ENCODE measurements at regions not wholly inside any gene's neighbourhood (a gene's known extent, or its start where the extent isn't known, plus 50 kb on each side); places are given as distances from the start of the nearest gene placed in this dataset.

- Histone ChIP-seq H3K9me3 (replicated peaks; ENCODE audit: control insufficient read depth, insufficient read depth, low read depth, low read length) (no peaks in the 10 kb centered on the region), H4K20me1 (replicated peaks; ENCODE audit: control insufficient read depth, insufficient read depth, low read length) (no peaks in the 10 kb centered on the region), H3K9me1 (ENCODE audit: control insufficient read depth, insufficient read depth, low read length) (no peaks in the 10 kb centered on the region), H2AFZ (ENCODE audit: low read depth, low read length) (no peak overlapping the region), H3K27ac (ENCODE audit: extremely low read depth, low read depth, low read length) (no peak overlapping the region), H3K79me2 (ENCODE audit: control insufficient read depth, insufficient read depth, low read length) (no peaks in the 10 kb centered on the region), H3K27me3 (ENCODE audit: control insufficient read depth in 2 of 2, insufficient read depth in 2 of 2, low read length in 2 of 2) (peaks cover 8 to 26% of the 10 kb centered on the region in 2 experiments; a peak in 3 of 5 replicates), H3K4me2 (ENCODE audit: insufficient read depth, low read length) (no peak overlapping the region), H3K36me3 (ENCODE audit: control insufficient read depth, insufficient read depth, low read length) (no peaks in the 10 kb centered on the region), H3K9ac (ENCODE audit: insufficient read depth in 1 of 2, low read depth in 2 of 2, low read length in 2 of 2) (no peak overlapping the region), H3K4me3 (no peak overlapping the region), H3K4me1 (replicated peaks in 1 of 2; ENCODE audit: control insufficient read depth in 2 of 2, insufficient read depth in 2 of 2, low read length in 2 of 2) (no peaks in the 10 kb centered on the region)
- intact Hi-C loops (cut with micrococcal nuclease), result no loop called here
- WGBS (ENCODE audit: insufficient coverage, low coverage, missing lambda C conversion rate), result 1% methylated on average over 6 of the region's 6 CpGs
- CTCF ChIA-PET (ENCODE audit: low intra/inter-chr PET ratio), result no interaction called here
- FAIRE-seq, result no peak
- in situ Hi-C loops (cut with MboI), result no loop called here
- no peak for DNase-seq (ENCODE audit: extremely low read depth in 1 of 4, low spot score in 3 of 4)
- POLR2A ChIA-PET, result no interaction called here
- ATAC-seq, result no peak
- BruUV-seq (replicated peaks), result no TSS peak
- TF ChIP-seq PREB (CRISPR knock-in tag; IDR thresholded peaks at IDR 0.05), result no peak
- no peak for TF ChIP-seq HNRNPK (IDR thresholded peaks at IDR 0.05; ENCODE audit: low read depth, low read length, poor library complexity, severe bottlenecking)
- TF ChIP-seq, protein P1, sequence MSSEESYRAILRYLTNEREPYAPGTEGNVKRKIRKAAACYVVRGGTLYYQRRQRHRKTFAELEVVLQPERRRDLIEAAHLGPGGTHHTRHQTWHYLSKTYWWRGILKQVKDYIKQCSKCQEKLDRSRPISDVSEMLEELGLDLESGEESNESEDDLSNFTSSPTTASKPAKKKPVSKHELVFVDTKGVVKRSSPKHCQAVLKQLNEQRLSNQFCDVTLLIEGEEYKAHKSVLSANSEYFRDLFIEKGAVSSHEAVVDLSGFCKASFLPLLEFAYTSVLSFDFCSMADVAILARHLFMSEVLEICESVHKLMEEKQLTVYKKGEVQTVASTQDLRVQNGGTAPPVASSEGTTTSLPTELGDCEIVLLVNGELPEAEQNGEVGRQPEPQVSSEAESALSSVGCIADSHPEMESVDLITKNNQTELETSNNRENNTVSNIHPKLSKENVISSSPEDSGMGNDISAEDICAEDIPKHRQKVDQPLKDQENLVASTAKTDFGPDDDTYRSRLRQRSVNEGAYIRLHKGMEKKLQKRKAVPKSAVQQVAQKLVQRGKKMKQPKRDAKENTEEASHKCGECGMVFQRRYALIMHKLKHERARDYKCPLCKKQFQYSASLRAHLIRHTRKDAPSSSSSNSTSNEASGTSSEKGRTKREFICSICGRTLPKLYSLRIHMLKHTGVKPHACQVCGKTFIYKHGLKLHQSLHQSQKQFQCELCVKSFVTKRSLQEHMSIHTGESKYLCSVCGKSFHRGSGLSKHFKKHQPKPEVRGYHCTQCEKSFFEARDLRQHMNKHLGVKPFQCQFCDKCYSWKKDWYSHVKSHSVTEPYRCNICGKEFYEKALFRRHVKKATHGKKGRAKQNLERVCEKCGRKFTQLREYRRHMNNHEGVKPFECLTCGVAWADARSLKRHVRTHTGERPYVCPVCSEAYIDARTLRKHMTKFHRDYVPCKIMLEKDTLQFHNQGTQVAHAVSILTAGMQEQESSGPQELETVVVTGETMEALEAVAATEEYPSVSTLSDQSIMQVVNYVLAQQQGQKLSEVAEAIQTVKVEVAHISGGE (CRISPR knock-in tag; IDR thresholded peaks at IDR 0.05), result no peak
- no peak for TF ChIP-seq STAG1 (CRISPR knock-in tag; IDR thresholded peaks at IDR 0.05; ENCODE audit: borderline replicate concordance)
- no peak for TF ChIP-seq PHF20 (IDR thresholded peaks at IDR 0.05; ENCODE audit: partially characterized antibody)
- TF ChIP-seq ZNF696 (CRISPR knock-in tag; conservative IDR thresholded peaks at IDR 0.05), result no peak
- no peak for TF ChIP-seq CEBPB (tag; IDR thresholded peaks at IDR 0.05)
- TF ChIP-seq, protein P2, sequence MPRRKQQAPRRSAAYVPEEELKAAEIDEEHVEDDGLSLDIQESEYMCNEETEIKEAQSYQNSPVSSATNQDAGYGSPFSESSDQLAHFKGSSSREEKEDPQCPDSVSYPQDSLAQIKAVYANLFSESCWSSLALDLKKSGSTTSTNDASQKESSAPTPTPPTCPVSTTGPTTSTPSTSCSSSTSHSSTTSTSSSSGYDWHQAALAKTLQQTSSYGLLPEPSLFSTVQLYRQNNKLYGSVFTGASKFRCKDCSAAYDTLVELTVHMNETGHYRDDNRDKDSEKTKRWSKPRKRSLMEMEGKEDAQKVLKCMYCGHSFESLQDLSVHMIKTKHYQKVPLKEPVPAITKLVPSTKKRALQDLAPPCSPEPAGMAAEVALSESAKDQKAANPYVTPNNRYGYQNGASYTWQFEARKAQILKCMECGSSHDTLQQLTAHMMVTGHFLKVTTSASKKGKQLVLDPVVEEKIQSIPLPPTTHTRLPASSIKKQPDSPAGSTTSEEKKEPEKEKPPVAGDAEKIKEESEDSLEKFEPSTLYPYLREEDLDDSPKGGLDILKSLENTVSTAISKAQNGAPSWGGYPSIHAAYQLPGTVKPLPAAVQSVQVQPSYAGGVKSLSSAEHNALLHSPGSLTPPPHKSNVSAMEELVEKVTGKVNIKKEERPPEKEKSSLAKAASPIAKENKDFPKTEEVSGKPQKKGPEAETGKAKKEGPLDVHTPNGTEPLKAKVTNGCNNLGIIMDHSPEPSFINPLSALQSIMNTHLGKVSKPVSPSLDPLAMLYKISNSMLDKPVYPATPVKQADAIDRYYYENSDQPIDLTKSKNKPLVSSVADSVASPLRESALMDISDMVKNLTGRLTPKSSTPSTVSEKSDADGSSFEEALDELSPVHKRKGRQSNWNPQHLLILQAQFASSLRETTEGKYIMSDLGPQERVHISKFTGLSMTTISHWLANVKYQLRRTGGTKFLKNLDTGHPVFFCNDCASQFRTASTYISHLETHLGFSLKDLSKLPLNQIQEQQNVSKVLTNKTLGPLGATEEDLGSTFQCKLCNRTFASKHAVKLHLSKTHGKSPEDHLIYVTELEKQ (CRISPR knock-in tag; IDR thresholded peaks at IDR 0.05), result no peak
- TF ChIP-seq, protein P3, sequence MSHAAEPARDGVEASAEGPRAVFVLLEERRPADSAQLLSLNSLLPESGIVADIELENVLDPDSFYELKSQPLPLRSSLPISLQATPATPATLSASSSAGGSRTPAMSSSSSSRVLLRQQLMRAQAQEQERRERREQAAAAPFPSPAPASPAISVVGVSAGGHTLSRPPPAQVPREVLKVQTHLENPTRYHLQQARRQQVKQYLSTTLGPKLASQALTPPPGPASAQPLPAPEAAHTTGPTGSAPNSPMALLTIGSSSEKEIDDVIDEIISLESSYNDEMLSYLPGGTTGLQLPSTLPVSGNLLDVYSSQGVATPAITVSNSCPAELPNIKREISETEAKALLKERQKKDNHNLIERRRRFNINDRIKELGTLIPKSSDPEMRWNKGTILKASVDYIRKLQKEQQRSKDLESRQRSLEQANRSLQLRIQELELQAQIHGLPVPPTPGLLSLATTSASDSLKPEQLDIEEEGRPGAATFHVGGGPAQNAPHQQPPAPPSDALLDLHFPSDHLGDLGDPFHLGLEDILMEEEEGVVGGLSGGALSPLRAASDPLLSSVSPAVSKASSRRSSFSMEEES (CRISPR knock-in tag; IDR thresholded peaks at IDR 0.05), result no peak
Observed at GRCh38 chr2:2674831-2675230, 343.8 kb upstream of the MYT1L start.

Measured in K562 (cell line).